ENCODE measurements at regions not wholly inside any gene's neighbourhood (a gene's known extent, or its start where the extent isn't known, plus 50 kb on each side); places are given as distances from the start of the nearest gene placed in this dataset.

- DNase-seq, result no peak
Measured at GRCh38 chr18:46269275-46269674, 165.1 kb downstream of the HAUS1 start.

GRCh38 chr18:46271488-46271887, 167.3 kb downstream of the HAUS1 start:
- DNase-seq, result no peak

- DNase-seq, result no peak
Measured at GRCh38 chr18:46273861-46274260, 169.7 kb downstream of the HAUS1 start.

GRCh38 chr18:46274266-46274665, 170.1 kb downstream of the HAUS1 start:
- DNase-seq, result no peak

- no peak for DNase-seq
Measured at GRCh38 chr18:46275370-46275769, 171.2 kb downstream of the HAUS1 start.

- no peak for DNase-seq
Measured at GRCh38 chr18:46276748-46277147, 172.6 kb downstream of the HAUS1 start.

GRCh38 chr18:46278481-46279465, 174.6 kb downstream of the HAUS1 start:
- no peak for DNase-seq

- no peak for DNase-seq
Measured at GRCh38 chr18:46279673-46280072, 175.5 kb downstream of the HAUS1 start.

GRCh38 chr18:46281185-46282176, 177.3 kb downstream of the HAUS1 start:
- DNase-seq, result peak; percentile 55 to 86 (median 68)

- DNase-seq, result no peak
Measured at GRCh38 chr18:46282177-46282570, 178.0 kb downstream of the HAUS1 start.

- DNase-seq, result no peak
Measured at GRCh38 chr18:46282646-46283045, 178.5 kb downstream of the HAUS1 start.

- DNase-seq, result no peak
Measured at GRCh38 chr18:46283268-46283667, 179.1 kb downstream of the HAUS1 start.

GRCh38 chr18:46283895-46284295, 179.7 kb downstream of the HAUS1 start:
- DNase-seq, result peak in 1 of 3 experiments; percentile 17

- no peak for DNase-seq
Measured at GRCh38 chr18:46289463-46289862, 185.3 kb downstream of the HAUS1 start.

GRCh38 chr18:46289931-46290330, 185.7 kb downstream of the HAUS1 start:
- no peak for DNase-seq

GRCh38 chr18:46290440-46291020, 186.3 kb downstream of the HAUS1 start:
- DNase-seq, result no peak

- DNase-seq, result no peak
Measured at GRCh38 chr18:46291149-46291548, 187.0 kb downstream of the HAUS1 start.

GRCh38 chr18:46293742-46294181, 189.6 kb downstream of the HAUS1 start:
- DNase-seq, result no peak

- no peak for DNase-seq
Measured at GRCh38 chr18:46294318-46294717, 190.1 kb downstream of the HAUS1 start.

GRCh38 chr18:46294751-46295150, 190.6 kb downstream of the HAUS1 start:
- no peak for DNase-seq

GRCh38 chr18:46295416-46295815, 191.2 kb downstream of the HAUS1 start:
- no peak for DNase-seq

- no peak for DNase-seq
Measured at GRCh38 chr18:46296656-46297055, 192.5 kb downstream of the HAUS1 start.

GRCh38 chr18:46297124-46297523, 192.9 kb downstream of the HAUS1 start:
- no peak for DNase-seq
